HG03342 (cell line): ENCODE measurements at regions not wholly inside any gene's neighbourhood (a gene's known extent, or its start where the extent isn't known, plus 50 kb on each side); places are given as distances from the start of the nearest gene placed in this dataset.
"Not testable (repeated sequence)": the region's sequence is repeated elsewhere in the genome, so short reads cannot be mapped to it uniquely, and the experiment has no call there.

Experiments
- ATAC-seq: cut with Tn5 transposase; IDR thresholded peaks from one replicate; pipeline ENCODE4 v1.9.1; 2021; ENCODE audit warnings: mild to moderate bottlenecking, moderate library complexity; ENCODE audit not compliant: unreplicated experiment

DNA sequence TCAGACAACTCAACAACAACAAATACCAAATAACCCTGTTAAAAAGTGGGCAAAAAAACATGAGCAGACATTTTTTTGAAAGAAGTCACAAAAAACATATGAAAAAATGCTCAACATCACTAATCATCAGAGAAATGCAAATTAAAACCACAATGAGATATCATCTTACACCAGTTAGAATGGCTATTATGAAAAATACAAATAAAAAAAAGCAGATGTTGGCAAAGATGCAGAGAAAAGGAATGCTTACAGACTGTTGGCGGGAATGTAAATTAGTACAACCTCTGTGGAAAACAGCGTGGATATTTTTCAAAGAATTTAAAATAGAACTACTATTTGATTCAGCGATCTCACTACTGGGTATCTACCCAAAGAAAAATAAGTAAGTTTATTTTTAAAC, 114.0 kb downstream of the SLC38A4 start:
- ATAC-seq = no peak

DNA sequence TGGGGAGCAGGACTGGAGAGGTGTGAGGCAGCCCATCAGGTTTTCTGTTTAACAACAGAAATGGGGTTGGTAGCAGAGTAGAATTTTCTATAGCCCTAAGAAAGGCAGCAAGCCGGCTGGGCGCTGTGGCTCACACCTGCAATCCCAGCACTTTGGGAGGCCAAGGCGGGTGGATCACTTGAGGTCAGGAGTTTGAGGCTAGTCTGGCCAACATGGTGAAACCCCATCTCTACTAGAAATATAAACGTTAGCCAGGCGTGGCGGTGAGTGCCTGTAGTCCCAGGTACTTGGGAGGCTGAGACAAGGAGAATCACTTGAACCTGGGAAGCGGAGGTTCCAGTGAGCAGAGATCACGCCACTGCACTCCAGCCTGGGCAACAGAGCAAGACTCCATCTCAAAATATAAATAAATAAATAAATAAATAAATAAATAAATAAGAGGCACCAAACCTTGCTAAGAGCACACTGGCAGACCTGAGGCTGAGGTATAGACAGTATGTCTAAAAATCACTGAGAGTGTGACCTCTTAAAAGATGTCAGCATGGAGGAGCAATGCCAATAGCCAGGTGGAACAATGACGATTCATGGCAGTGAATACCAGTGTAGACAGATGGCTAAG, 115.6 kb downstream of the SLC38A4 start:
- ATAC-seq = no peak

DNA sequence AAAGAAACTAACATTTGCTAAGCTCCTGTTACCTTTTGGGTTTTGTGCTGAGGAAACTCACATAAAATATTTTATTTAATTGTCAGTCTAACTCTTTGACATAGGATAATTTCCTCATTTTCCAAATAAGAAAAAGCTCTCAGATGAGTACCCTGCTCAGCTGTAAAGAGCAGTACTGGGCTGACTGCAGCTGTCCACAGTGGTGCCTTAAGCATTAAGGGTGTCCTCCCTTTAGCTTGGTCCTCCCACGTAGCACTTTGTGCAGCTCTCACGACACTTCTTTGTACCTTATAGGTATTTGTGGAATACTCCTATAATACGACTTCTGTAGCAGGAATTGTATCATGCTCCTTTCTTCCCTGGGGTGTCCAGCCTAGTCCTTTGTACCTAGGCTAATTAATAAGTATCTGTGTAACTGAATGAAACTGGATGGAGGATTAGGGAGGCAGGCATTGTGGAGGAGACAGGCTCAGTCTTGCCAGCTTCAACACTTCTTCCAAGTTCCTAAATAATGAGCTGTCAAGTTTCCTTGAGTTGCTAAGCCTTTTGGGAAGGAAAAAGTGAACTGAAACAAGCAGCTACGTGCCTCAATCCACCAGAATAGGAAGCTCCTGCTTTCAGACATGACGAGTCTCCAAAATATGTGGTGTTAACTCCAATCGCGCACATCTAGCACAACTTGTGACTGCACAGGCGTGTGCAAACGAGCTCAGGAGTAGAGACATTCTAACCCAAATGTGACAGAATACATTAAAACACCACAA, 123.0 kb downstream of the SLC38A4 start:
- ATAC-seq = no peak

DNA sequence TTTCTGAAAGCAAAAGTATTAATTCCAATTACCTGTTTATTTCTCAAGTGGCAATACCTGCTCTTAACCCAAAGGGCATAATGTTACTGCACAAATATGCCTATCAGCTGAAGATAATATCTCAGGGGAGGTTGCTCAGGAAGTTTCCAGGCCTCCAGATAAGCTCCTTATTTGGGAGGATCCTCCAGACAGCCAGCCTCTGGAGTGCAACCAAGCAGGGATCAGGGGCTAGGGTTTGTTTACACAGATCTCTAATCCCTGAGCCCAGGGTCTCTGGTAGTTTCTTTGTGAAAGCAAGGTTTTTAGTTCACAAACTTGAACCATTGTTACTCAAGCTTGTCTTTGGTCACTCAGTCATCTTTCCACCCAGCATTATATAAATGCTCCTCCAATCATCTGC, 124.4 kb downstream of the SLC38A4 start:
- no peak for ATAC-seq

DNA sequence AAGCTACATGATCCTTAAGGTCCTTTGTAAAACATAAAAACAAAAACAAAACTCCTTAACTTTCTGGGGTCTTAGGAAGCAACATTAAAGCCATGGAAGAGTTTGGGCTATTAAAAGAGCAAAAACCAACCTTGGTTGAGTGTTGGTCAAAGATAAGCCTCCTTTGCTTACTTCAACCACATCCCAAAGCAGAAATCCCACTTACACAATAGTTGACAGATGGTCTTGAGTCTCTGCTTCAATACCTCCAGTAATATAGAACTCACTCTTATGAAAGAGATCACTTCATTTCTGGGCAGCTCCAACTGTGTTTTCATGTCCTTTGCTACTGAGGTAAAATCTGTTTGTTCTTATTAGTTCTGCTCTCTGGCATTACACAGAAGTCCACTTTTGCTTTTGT, 125.8 kb downstream of the SLC38A4 start:
- no peak for ATAC-seq

DNA sequence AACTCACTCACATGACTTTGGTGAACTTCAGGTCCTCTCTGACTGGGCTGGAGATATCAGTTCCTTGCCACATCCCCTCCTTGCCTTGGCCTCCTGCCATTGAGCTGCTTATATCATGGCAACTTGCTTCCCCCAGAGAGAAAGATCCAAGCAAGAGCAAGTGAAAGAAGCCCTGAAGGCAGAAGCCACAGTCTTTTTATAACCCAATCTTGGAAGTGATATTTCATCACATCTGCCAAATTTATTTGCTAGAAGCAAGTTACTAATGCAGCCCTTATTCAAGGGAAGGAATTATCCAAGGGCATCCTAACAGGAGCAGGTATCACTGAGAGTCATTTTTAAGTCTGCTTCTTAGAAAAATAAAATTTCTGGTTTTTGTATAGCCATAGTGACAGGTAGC, 127.8 kb downstream of the SLC38A4 start:
- ATAC-seq = no peak

DNA sequence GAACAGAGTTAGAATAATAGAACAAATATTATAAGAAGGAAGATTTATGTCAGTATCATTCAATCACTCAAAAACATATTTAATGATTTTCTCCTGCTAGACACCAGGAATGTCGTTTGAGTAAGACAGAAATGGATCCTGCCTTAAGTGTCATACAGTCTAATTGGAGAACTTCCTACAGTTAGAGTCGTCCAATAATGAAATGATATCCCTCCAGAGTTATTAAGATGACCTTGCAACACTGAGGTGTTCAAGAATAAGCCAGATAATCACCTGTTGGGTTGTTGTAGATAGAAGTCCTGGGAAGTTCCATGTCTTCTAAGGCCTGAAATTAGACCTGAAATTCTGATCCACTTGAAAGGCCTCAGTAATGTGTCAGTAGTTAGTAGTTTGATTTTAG, 132.3 kb downstream of the SLC38A4 start:
- no peak for ATAC-seq

DNA sequence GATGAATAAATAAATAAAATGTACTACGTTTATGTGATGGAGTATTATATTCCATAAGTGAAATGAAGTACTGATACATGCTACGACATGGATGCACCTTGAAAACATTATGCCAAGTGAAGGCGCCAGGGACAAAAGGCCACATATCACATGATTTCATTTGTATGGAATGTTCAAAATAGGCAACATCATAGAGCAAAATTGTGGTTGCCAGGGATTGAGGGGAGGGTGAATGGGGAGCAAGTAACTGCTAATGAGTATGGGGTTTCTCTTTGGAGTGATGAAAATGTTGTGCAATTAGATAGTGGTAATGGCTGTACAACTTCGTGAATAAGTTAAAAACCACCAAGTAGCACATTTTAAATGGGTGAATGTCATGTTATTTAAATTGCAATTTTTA, 132.8 kb downstream of the SLC38A4 start:
- no peak for ATAC-seq

DNA sequence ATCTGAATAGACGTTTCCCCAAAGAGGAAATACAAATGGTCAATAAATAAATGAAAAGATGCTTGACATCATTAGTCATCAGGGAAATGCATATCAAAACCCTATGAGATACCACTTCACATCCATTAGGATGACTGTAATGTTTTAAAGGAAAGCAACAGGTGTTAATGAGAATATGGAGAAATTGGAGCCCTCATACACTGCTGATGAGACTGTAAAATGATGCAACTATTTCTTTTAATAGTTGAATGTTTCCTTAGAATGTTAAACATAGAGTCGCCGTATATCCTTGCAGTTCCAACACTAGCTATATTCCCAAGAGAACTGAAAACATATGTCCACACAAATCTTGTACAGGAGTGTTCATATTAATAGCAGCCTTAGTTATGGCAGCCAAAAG, 133.2 kb downstream of the SLC38A4 start:
- no peak for ATAC-seq

DNA sequence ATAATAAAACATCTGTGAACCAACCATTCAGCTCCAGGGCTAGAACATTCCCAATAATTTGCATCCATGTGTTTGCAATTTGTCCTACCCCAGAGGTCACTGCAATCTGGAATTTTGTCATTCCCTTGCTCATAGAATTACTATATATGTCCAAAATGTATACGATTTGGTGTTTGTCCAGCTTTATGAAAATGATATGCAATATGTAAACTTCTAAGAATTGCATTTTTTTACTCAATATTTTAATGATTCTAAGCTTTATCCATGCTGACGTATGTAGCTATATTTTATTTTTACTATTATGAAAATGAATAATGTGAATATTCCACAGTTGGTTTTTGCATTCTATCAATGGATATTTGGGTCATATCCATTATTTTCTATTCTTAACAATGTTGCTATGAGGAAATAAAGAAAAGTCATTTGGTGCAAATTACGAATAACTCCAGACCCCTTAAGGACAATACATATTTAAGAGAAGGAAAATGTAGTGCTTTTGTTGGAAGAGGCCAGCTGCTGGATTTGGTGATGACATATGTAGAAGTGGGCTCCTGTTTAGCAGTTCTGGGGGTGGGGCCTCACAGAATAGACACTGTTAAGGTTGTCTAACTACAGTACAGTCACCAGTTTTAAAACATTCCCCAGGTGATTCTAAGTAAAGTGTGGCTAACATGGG, 139.4 kb downstream of the SLC38A4 start:
- no peak for ATAC-seq

DNA sequence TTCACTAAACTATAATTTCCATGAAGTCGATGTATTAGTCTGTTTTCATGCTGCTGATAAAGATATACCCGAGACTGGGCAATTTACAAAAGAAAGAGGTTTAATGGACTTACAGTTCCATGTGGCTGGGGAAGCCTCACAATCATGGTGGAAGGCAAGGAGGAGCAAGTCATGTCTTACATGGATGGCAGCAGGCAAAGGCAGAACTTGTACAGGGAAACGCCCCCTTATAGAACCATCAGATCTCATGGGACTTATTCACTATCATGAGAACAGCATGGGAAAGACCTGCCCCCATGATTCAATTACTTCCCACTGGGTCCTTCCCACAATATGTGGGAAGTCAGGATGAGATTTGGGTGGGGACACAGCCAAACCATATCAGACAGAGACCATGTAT, 141.6 kb downstream of the SLC38A4 start:
- not testable (repeated sequence) for ATAC-seq

DNA sequence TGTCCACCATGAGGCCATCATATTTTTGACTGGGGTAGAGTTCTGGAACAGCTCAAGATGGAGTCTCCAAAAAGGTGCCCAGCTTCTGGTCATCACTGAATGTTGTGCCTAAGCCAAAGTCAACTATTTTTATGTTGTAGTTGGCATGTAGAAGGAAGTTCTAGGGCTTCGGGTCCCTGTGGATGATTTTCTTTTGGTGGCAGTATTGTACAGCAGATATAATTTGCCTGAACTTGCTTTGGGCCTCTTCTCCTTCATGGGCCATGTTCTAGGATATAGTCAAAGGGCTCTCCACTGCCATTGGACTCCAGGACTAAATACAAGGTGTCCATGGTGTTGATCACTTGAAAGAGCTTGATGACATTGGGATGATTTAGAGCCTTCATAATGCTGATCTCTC, 143.6 kb downstream of the SLC38A4 start:
- no peak for ATAC-seq

DNA sequence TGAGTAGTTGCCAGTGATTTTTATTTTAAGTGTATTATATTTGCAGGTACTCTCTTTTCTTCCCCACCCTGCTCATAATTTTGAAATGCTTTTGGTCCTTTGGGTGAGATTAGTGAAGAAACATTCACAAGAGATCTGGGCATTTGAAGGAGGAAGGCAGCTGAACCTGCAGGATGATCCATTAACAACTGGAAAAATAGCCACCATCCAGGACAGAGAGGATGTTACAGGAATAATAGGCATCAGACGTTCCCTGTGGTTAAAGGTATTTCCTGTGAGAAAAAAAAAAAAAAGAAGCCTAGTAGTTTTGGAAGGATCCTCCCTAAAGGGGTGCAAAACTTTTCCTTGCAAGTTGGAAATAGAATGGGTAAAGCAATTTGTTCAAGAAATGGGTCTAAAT, 145.3 kb downstream of the SLC38A4 start:
- ATAC-seq = no peak

DNA sequence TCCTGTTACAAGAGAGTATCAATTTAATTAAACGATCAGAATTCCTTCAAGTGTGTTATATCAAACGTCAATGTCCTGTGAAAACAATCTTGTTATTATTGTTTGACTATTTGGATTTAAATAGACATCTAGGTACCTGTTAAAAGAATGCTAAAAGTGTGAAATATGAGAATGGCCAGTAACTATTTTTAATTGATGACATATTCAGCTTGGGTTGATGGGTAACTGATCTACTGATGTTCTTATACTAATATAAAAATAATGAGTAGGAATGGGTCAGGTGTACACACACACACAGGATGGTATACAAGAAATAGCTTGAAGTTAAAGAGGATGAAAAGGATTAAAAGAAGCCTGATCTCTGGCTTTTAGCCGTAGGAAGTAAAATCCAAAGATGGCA, 146.0 kb downstream of the SLC38A4 start:
- ATAC-seq = no peak

DNA sequence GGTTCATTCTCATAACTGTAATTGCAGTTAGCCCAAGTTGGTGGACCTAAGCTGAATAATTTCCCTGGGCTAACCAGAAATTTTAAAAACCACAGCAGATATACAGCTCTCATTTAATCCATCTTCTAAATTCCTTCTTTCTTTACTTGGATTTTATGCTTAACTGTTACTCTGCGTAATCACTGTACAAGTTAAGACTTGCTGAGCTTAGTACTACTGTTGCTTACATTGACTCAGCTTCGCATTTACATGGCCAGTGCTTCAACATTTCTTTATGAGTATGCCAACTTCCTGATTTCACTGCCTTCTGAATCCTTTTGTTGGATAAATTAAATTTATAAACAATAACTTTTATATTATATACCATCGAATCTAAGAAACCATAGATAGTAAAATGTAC, 147.4 kb downstream of the SLC38A4 start:
- ATAC-seq = no peak

DNA sequence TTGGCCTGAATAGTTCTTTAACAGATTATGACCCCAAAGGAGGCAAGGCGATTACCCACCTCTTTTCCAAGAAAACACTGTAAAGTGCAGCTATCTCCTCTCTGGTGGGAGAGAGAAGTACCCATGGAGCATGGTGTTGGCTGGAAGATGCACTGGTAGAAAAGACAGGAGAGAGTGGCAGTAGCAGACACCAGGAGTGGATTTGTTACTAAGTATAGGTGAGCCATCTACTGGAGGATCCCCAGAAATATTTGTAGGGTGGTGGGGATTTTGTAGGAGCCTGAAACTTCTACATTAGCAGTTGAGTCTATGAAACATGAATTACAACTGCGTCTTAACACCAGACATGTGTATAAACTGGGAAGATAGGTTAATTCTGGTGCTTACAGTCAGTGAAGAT, 148.0 kb downstream of the SLC38A4 start:
- no peak for ATAC-seq

DNA sequence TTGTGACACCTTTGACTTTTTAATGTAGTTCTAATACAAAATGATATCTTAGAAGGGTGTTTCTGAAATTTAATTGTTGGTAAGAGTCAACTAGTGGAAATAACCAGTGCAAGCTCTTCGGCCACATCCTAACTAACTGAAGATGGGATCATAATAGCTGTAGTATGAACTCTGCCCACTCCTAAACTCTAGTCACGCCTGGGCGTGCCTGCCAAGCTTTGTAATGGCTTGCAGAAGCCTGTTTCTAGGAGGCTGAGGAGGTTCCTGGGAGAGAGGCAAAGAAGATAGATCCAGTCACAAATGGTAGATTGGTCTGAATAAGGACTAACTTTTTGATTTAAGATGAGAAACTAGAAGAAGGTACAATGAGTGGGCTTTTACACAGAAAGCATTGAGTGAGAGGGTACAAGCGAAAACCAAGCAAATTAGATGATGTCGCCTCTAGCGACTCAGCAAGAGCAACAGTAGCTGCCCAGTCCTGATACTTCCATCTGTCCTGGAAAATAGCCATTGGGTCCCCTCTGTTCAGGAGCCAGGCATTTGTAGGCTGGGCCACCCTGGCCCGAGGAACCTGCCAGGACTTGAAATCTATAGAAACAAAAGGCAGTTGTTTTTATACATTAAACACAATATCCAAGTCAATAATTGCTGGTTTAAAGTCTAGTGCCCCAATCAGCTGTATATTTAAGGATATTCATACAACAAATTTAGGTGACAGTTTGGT, 148.8 kb downstream of the SLC38A4 start:
- ATAC-seq = no peak

DNA sequence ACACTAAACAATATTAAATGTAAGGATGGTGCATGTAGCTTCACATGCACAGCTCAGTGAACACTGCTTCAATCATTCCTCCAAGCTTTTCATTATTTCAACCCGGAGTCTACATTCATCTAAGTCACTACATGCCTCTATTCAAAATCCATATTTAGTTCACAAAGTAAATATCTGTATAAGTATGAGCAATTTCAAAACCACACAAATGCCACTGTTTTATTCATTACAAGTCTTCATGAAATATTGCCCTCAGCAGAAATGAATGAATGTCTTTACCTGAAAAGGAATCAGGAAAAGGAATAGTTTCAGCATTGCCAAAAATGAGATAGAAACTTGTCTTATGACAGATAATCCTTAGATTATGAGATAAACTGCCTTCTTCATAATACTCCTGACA, 149.4 kb downstream of the SLC38A4 start:
- no peak for ATAC-seq

DNA sequence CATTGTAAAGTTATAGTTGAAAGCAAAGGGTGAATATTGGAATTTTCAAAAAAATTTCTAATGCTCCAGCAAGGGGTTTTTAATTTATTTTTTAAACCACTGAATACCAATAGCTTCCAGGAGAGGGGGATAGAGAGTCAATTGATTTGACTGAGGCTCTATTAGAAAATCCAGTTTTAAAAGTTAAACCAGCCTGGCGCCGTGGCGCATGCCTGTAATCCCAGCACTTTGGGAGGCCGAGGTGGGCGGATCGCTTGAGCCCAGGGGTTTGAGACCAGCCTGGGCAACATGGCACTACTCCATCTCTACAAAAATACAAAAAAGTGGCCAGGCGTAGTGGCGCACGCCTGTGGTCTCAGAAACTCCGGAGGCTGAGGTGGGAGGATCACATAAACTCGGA, 150.1 kb downstream of the SLC38A4 start:
- ATAC-seq = no peak

DNA sequence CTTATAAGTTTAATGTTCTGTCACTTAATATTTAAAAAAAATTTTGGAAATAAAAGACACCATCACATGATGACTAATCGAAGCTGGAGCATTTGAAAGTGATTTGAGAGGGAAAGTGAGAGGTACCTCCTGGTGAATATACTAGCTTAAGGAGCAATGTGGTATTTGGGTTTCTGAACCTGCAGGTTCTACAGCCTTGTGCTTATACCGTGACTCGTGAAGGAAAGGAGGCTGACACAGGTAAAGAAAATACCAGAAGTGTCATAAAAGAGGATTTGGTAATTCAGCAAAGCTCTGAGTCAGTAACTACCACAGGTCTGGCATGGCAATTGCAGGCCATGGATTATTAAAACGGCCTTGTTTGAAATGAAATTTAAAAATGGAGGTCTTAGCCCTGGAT, 151.0 kb downstream of the SLC38A4 start:
- ATAC-seq = no peak

DNA sequence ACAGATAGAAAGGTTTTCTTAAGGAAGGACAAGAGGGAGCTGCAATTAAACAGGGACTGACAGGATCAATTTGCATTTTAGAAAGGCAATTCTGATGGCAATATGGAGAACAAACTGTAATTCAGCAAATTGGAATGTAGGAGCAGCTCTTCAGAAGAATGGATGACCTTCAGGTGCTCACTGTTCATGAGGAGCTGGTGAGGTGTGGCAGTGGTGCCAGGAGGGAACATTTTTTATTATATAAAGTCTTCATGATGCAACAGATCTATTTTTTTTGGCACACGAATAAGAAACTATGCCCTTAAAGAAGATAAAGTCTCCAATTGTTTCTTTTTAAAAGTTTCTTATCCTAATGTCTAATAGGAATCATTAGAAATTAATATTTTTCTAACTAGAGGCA, 151.7 kb downstream of the SLC38A4 start:
- no peak for ATAC-seq

DNA sequence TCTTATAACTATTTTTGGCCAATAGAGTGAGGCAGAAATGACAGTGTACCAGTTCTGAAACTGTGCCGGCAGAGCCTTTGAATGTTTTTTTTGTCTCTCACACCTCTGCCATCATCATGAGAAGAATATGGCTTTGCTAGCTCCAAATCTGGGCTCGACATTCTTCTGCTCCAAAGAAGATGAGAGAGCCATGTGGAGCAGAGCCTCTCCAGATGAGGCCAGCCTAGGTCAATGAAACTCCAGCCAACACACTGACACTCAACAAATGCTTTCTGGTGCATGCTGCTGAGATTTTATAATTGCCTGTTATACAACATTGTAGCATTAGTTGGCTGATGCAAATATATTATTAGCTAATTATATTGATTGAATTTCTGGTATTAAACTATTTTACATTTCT, 154.7 kb downstream of the SLC38A4 start:
- no peak for ATAC-seq
